ENCODE measurements at regions not wholly inside any gene's neighbourhood (a gene's known extent, or its start where the extent isn't known, plus 50 kb on each side); places are given as distances from the start of the nearest gene placed in this dataset.
"Not testable (repeated sequence)": the region's sequence is repeated elsewhere in the genome, so short reads cannot be mapped to it uniquely, and the experiment has no call there.

DNA sequence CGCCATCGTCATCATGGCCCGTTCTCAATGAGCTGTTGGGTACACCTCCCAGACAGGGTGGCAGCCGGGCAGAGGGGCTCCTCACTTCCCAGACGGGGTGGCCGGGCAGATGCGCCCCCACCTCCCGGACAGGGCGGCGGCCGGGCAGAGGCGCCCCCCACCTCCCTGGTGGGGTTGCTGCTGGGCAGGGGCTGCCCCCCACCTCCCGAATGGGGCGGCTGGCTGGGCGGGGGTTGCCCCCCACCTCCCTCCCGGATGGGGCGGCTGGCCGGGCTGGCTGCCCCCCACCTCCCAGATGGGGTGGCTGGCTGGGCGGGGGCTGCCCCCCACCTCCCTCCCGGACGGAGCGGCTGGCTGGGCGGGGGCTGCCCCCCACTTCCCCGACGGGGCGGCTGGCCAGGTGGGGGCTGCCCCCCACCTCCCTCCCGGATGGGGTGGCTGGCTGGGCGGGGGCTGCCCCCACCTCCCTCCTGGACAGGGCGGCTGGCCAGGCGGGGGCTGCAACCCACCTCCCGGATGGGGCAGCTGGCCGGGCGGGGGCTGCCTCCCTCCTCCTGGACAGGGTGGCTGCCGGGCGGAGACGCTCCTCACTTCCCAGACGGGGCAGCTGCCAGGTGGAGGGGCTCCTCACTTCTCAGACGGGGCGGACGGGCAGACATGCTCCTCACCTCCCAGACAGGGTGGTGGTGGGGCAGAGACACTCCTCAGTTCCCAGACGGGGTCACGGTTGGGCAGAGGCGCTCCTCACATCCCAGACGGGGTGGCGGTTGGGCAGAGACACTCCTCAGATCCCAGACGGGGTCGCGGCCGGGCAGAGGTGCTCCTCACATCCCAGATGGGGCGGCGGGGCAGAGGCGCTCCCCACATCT, 208.8 kb downstream of the BMP15 start:
- TF ChIP-seq, protein P1, sequence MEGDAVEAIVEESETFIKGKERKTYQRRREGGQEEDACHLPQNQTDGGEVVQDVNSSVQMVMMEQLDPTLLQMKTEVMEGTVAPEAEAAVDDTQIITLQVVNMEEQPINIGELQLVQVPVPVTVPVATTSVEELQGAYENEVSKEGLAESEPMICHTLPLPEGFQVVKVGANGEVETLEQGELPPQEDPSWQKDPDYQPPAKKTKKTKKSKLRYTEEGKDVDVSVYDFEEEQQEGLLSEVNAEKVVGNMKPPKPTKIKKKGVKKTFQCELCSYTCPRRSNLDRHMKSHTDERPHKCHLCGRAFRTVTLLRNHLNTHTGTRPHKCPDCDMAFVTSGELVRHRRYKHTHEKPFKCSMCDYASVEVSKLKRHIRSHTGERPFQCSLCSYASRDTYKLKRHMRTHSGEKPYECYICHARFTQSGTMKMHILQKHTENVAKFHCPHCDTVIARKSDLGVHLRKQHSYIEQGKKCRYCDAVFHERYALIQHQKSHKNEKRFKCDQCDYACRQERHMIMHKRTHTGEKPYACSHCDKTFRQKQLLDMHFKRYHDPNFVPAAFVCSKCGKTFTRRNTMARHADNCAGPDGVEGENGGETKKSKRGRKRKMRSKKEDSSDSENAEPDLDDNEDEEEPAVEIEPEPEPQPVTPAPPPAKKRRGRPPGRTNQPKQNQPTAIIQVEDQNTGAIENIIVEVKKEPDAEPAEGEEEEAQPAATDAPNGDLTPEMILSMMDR (IDR thresholded peaks at IDR 0.05), result not testable (repeated sequence)
- TF ChIP-seq POLR2A (IDR thresholded peaks at IDR 0.05), result not testable (repeated sequence)
